ENCODE measurements at regions not wholly inside any gene's neighbourhood (a gene's known extent, or its start where the extent isn't known, plus 50 kb on each side); places are given as distances from the start of the nearest gene placed in this dataset.

DNA sequence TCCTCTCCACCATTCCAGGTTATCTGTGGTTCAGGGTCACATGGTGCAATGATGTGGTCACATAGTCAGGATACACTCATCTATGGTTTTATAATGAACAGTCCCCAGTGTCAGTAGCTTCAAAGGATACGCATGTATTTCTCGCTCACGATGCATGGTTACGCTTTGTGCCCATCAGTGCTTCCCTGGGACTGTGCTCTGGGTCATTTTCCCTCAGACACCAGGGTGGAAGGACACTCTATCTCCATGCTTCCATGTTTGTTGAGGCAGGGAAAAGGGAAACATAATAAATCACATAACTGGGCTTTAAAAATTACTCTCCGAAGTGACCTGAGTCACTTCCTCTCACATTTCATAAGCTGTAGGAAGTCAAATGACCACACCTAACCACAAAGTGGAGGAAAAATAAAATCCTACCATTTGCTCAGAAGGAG lies 394.8 kb upstream of the NOX3 start:
- Histone ChIP-seq H3K27me3 (ENCODE audit: control insufficient read depth in 3 of 3, insufficient read depth in 3 of 3, low read length in 2 of 3) (no peaks in the 10 kb centered on the region), H3K36me3 (ENCODE audit: control insufficient read depth in 4 of 4, insufficient read depth in 4 of 4, low read length in 4 of 4) (no peaks in the 10 kb centered on the region), H3K4me1 (ENCODE audit: control insufficient read depth in 5 of 5, insufficient read depth in 5 of 5, low read length in 5 of 5) (peaks cover 0 to 2% (median 0%) of the 10 kb centered on the region in 5 donors), H3K27ac (ENCODE audit: low read depth in 1 of 2, low read length in 1 of 2) (no peak overlapping the region), H3K4me3 (no peak overlapping the region), H3K9me3 (ENCODE audit: control insufficient read depth in 4 of 4, insufficient read depth in 3 of 4, low read length in 3 of 4) (peaks cover 0 to 2% (median 0%) of the 10 kb centered on the region in 4 donors), H3K9ac (ENCODE audit: insufficient read depth in 1 of 2, low read length in 2 of 2) (no peak overlapping the region)
- TF ChIP-seq, protein P1, sequence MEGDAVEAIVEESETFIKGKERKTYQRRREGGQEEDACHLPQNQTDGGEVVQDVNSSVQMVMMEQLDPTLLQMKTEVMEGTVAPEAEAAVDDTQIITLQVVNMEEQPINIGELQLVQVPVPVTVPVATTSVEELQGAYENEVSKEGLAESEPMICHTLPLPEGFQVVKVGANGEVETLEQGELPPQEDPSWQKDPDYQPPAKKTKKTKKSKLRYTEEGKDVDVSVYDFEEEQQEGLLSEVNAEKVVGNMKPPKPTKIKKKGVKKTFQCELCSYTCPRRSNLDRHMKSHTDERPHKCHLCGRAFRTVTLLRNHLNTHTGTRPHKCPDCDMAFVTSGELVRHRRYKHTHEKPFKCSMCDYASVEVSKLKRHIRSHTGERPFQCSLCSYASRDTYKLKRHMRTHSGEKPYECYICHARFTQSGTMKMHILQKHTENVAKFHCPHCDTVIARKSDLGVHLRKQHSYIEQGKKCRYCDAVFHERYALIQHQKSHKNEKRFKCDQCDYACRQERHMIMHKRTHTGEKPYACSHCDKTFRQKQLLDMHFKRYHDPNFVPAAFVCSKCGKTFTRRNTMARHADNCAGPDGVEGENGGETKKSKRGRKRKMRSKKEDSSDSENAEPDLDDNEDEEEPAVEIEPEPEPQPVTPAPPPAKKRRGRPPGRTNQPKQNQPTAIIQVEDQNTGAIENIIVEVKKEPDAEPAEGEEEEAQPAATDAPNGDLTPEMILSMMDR (IDR thresholded peaks at IDR 0.05; ENCODE audit: control extremely low read depth, extremely low read depth) = no peak
- WGBS, 2 donors = 83 to 84% methylated on average over 5 of the region's 5 CpGs
- ATAC-seq (ENCODE audit: insufficient read depth, low FRiP score) (no peak), DNase-seq (no peak)

DNA sequence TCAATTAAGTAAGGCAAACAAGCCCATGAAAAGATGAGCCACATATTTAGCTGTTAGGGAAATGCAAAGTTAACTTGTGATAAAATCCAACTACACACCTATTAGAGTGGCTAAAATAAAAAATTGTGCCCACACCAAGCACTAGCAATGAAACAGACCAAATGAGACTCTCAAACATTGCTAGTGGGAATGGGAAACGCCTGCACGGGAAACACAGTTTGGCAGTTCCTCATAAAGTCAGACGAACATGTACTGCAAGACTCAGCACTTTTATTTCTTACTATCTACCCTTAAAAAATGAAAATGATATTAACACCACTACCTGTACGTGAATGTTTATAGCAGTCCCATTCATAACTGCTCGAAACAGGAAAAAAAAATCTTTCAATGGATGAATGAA lies 392.1 kb upstream of the NOX3 start:
- WGBS, 2 donors = 28 to 38% methylated on average over 5 of the region's 5 CpGs
- Histone ChIP-seq H3K9me3 (ENCODE audit: control insufficient read depth in 4 of 4, insufficient read depth in 3 of 4, low read length in 3 of 4) (peaks cover 0 to 2% (median 0%) of the 10 kb centered on the region in 4 donors), H3K27ac (ENCODE audit: low read depth in 1 of 2, low read length in 1 of 2) (no peak overlapping the region), H3K36me3 (ENCODE audit: control insufficient read depth in 4 of 4, insufficient read depth in 4 of 4, low read length in 4 of 4) (no peaks in the 10 kb centered on the region), H3K4me3 (no peak overlapping the region), H3K4me1 (ENCODE audit: control insufficient read depth in 5 of 5, insufficient read depth in 5 of 5, low read length in 5 of 5) (peaks cover 0 to 2% (median 0%) of the 10 kb centered on the region in 5 donors), H3K27me3 (ENCODE audit: control insufficient read depth in 3 of 3, insufficient read depth in 3 of 3, low read length in 2 of 3) (no peaks in the 10 kb centered on the region), H3K9ac (ENCODE audit: insufficient read depth in 1 of 2, low read length in 2 of 2) (no peak overlapping the region)
- no peak for ATAC-seq (ENCODE audit: insufficient read depth, low FRiP score)
- no peak for DNase-seq
- TF ChIP-seq, protein P1 (IDR thresholded peaks at IDR 0.05; ENCODE audit: control extremely low read depth, extremely low read depth) = no peak

DNA sequence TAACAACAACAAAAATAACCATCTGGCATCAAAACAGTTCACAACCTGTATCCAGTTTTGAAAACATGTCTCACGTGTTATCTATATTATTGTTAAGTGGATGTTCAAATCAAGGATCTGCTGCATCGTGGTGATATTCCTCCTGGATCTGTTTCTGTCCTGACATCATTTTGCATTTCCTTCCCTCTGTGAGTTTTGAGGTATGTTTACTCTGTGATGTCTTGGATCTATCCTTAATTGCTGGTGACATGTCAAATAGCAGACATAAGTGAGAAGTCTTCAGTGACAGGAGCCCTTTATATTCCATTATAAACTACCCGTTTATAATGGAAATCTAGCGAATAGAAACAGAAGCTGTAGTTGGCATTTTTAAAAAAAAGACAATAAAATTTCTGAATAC lies 381.8 kb upstream of the NOX3 start:
- Histone ChIP-seq H3K36me3 (ENCODE audit: control insufficient read depth in 4 of 4, insufficient read depth in 4 of 4, low read length in 4 of 4) (no peaks in the 10 kb centered on the region), H3K4me1 (ENCODE audit: control insufficient read depth in 5 of 5, insufficient read depth in 5 of 5, low read length in 5 of 5) (peaks cover 0 to 3% (median 0%) of the 10 kb centered on the region in 5 donors), H3K27ac (ENCODE audit: low read depth in 1 of 2, low read length in 1 of 2) (no peak overlapping the region), H3K27me3 (ENCODE audit: control insufficient read depth in 3 of 3, insufficient read depth in 3 of 3, low read length in 2 of 3) (no peaks in the 10 kb centered on the region), H3K4me3 (no peak overlapping the region), H3K9me3 (ENCODE audit: control insufficient read depth in 4 of 4, insufficient read depth in 3 of 4, low read length in 3 of 4) (no peaks in the 10 kb centered on the region), H3K9ac (ENCODE audit: insufficient read depth in 1 of 2, low read length in 2 of 2) (no peak overlapping the region)
- WGBS, 2 donors = 74 to 87% methylated on average over 4 of the region's 4 CpGs
- ATAC-seq (ENCODE audit: insufficient read depth, low FRiP score) (no peak), DNase-seq (no peak)
- TF ChIP-seq, protein P1 (IDR thresholded peaks at IDR 0.05; ENCODE audit: control extremely low read depth, extremely low read depth) = no peak

DNA sequence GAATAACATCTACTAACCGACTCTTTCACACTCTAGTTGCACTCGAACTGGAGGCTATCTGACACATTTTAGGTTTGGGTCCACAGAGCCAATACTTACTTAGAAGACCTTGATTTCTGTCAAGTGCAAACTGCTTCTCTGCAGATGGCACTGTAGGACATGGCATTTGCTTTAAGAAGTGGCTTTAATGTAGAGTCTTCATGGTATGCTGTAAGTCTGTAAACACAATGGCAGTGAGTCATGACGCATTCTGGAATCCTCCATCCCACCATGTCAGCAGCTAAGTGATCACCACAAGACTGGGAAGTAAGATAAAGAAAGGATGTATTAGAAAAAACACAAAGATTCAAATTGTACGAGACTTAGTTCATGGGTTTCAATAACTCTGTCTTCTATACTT lies 377.0 kb upstream of the NOX3 start:
- WGBS, 2 donors = 81 to 82% methylated on average over 4 of the region's 4 CpGs
- ATAC-seq (ENCODE audit: insufficient read depth, low FRiP score) (no peak), DNase-seq (peak; percentile 14 to 54 (median 43))
- no peaks in the 10 kb centered on the region for H3K27me3 ChIP-seq (ENCODE audit: control insufficient read depth in 3 of 3, insufficient read depth in 3 of 3, low read length in 2 of 3)
- TF ChIP-seq, protein P1 (IDR thresholded peaks at IDR 0.05; ENCODE audit: control extremely low read depth, extremely low read depth) = no peak
- peaks cover 0 to 3% (median 0%) of the 10 kb centered on the region in 5 donors for H3K4me1 ChIP-seq (ENCODE audit: control insufficient read depth in 5 of 5, insufficient read depth in 5 of 5, low read length in 5 of 5)
- H3K4me3 ChIP-seq = no peak overlapping the region
- H3K9ac ChIP-seq (ENCODE audit: insufficient read depth in 1 of 2, low read length in 2 of 2) = no peak overlapping the region
- H3K27ac ChIP-seq (ENCODE audit: low read depth in 1 of 2, low read length in 1 of 2) = no peak overlapping the region
- no peaks in the 10 kb centered on the region for H3K36me3 ChIP-seq (ENCODE audit: control insufficient read depth in 4 of 4, insufficient read depth in 4 of 4, low read length in 4 of 4)
- H3K9me3 ChIP-seq (ENCODE audit: control insufficient read depth in 4 of 4, insufficient read depth in 3 of 4, low read length in 3 of 4) = no peaks in the 10 kb centered on the region
